ENCODE measurements at regions not wholly inside any gene's neighbourhood (a gene's known extent, or its start where the extent isn't known, plus 50 kb on each side); places are given as distances from the start of the nearest gene placed in this dataset.
A peak's percentile ranks its signal among the peaks of the same experiment; 100 is the strongest.

DNA sequence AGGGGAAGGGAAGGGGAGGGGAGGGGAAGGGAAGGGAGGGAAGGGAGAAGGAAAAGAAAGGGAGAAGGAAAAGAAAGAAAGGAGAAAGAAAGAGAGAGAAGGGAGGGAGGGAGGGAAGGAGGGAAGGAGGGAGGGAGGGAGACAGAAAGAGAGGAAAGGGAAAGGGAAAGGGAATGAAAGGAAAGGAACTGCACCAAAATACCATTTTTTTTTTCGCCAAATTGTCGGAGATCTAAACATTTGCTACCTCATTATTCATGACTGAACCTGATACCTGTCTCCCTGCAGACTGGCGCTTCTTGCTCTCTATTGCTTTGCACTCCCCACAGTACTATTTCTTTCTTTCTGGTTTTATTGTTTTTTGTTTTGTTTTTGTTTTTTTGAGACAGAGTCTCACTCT is 117.3 kb upstream of the LGSN start:
- intact Hi-C loops (cut with DNase I, micrococcal nuclease): no loop called here
- no peak for DNase-seq
- no peak for ATAC-seq

DNA sequence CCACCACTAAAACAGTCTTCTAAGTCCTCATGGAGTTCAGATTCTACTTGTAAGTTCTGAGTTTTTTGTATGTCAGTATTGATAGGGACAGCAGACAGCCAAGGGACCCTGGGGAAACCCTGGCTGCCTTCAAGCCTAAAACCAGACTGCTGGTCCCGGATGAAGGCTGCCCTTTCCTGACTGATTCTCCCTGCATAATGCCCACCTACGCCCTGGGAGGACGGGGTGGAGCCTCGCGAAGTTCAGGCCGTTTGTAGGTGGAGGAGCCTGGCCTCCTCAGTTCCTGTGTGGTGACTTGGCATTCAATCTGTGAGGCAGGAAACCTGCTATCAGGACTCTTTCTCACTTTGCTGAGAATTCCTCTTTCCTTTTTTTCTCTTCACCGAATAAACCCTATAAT is 120.3 kb upstream of the LGSN start:
- ATAC-seq (peak; percentile 88), DNase-seq (peak in 1 of 2 donors; percentile 40)
- intact Hi-C loops (cut with DNase I, micrococcal nuclease): no loop called here

DNA sequence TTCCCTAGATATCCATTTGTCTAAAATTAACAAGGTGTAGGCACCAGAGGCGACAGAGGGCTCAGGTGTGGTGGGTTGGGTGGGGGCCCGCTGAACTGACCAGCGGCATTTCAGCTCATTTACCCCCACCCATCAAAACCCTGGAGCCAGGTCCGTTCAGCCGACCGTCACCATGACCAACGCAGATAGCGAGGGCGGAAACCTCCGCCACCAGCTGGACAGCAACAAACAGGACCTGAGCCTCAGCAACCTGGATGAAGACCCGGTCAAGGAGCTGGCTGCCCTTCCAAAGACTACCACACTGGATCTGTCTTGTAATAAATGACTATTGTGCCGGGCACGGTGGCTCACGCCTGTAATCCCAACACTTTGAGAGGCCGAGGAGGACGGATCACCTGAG is 120.8 kb upstream of the LGSN start:
- intact Hi-C loops (cut with DNase I, micrococcal nuclease): no loop called here
- ATAC-seq (no peak), DNase-seq (no peak)

DNA sequence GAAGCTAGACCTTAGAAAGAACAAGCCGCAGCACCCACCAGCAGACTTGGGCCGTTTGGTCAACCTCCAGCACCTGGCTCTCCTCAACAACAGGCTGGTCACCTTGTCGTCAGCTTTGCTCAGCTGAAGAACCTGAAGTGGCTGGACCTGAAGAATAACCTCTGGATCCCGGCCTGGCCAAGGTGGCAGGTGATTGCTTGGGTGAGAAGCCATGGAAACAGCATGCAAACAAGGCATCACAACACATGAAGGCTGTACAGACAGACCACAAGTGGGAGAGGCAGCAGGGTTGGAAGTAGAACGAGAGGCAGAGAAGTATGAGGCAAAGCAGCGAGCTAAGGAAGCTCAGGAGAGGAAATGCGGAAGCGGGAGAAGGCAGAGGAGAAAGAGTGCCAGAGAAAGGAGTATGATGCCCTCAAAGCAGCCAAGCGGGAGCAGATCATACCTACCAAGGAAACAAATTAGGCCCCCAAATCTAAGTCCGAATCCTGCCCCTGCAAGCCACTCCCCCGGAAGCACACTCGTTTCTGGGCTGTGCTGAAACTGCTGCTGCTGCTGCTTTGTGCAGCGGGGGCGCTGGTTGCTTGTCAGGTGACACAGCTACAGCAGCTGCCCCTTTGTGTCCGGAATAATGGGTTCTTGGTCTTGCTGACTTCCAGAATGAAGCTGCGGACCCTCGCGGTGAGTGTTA is 121.6 kb upstream of the LGSN start:
- intact Hi-C loops (cut with DNase I, micrococcal nuclease): no loop called here
- ATAC-seq: no peak

DNA sequence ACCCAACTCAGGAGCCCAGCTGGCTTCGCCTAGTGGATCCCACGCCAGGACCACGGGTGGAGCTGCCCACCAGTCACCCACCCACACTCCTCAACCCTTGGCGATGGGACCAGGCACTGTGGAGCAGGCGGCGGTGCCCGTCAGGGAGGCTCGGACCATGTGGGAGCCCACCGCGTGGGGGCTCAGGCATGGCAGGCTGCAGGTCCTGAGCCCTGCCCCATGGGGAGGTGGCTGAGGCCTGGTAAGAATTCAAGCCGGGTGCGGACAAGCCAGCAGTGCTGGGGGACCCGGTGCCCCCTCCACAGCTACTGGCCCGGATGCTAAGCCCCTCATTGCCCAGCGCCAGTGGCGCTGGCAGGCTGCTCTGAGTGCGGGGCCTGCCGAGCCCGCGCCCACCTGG is 123.1 kb upstream of the LGSN start:
- no peak for DNase-seq
- ATAC-seq: no peak
- intact Hi-C loops (cut with DNase I, micrococcal nuclease): no loop called here

More for the DNA sequence above, 121.6 kb upstream of the LGSN start:
- DNase-seq: no peak

DNA sequence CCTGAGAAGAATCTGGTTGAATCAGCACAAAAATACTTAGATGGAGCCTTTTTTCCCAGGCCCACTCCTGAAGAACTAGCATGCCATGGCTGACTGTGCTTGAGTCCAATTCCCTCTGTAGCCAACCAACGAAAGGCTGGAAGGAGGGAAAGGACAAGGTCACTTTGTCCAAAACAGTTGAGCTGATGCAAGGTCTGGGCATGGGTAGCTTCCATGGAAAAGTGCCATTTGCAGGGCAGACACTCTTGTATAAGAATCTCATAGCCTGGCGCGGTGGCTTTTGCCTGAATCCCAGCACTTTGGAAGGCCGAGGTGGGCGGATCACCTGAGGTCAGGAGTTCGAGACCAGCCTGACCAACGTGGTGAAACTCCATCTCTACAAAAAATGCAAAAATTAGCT is 125.0 kb upstream of the LGSN start:
- no peak for ATAC-seq
- DNase-seq: no peak
- intact Hi-C loops (cut with DNase I, micrococcal nuclease): no loop called here

DNA sequence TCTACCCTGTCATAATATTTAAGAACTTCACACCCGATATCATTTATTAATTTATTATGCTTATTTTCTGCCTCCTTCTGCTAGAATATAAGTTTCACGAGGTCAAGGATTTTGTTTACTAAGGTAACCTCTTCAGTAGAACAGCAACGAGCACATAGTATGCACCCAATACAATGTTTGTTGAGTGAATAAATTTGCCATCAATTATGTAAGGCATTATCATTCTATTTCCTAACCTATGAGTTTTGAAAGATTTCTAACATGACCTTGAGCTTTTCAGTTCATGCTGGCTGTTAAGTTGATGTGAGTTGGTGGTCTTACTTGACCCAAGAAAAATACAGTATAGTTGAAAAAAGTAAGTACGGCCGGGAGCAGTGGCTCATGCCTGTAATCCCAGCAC is 125.9 kb upstream of the LOC128125822 start:
- ATAC-seq: no peak
- intact Hi-C loops (cut with DNase I, micrococcal nuclease): no loop called here
- no peak for DNase-seq

DNA sequence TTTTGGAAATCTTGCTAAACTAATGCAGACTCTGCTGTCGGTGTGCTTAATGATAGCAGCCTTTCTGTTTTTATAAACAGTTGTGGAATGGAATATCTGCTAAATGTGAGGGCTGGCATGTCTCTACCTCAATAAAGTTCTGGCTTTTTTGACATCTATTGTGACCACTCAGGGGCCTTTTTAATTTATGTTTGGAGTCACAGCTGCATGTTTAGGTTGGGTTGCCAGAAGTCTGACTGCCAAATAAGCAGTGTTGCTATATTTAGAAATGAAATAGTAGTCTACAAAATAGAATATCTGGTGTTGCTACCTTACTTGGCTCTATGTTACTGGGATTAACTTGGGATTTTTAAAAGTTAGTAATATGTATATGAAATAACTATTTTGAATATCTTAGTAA is 125.1 kb upstream of the LOC128125822 start:
- DNase-seq: no peak
- intact Hi-C loops (cut with DNase I, micrococcal nuclease): no loop called here
- ATAC-seq: no peak

DNA sequence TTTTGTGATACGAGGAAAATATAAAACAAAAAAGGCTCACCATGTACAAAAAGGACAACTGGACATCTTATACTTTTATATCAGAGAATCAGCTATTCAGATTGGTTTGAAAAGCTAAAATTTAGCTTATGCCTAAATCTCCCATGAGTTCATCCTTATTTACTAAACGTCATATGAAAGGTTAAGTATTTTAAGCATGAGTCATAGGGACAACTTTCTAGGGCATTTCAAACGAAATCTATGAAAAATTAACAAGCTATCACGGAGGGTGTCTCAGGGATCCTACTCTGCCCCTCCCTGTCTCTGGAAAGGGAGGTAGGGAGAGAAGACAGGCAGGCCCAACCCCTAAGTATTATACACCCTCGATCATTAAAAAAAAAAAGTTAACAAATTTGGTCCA is 124.1 kb upstream of the LOC128125822 start:
- DNase-seq (no peak), ATAC-seq (no peak)
- intact Hi-C loops (cut with DNase I, micrococcal nuclease): no loop called here

DNA sequence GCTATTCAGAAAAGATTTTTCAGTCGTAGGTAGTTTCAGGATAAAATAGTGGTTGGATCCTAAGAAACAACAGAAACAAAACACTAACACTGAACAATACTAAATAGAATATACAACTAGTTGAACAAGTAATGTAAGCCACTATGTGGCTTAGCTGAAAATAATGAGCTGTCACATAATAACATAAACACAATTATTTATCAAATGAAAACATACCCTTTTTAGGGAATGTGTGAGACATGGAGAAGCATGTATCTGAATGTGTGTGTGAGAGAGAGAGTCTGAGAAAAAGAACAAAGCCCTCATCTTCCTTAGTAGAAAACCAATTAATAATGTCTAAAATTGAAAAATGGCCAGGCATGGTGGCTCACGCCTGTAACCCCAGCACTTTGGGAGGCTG is 122.6 kb upstream of the LOC128125822 start:
- ATAC-seq: no peak
- intact Hi-C loops (cut with DNase I, micrococcal nuclease): no loop called here
- DNase-seq: no peak

DNA sequence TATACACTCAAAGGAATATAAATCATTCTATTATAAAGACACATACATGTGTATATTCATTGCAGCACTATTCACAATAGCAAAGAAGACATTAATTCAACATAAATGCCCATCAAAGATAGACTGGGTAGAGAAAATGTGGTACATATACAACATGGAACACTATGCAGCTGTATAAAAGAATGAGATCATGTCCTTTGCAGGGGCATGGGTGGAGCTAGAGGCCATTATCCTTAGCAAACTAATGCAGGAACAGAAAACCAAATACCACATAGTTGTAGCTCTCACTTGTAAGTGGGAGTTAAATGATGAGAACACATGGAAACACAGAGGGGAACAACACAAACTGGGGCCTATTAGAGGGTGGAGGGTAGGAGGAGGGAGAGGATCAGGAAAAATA is 121.0 kb upstream of the LOC128125822 start:
- no peak for DNase-seq
- intact Hi-C loops (cut with DNase I, micrococcal nuclease): no loop called here
- ATAC-seq: no peak

DNA sequence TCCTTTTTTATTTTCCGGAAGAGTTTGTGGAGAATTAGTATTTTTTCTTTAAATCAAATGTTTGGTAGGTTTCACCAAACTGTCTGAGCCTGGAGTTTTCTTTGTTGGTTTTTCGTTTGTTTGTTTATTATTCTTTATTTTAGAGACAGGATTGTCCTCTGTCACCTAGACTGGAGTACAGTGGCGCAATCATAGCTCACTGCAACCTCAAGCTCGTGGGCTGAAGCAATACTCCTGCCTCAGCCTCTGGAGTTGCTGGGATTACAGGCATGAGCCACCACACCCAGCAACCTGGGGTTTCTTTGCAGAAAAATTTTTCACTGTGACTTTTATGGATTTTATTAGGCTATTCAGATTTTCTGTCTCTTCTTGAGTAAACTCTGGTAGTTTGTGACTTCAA is 120.2 kb upstream of the LOC128125822 start:
- ATAC-seq: peak; percentile 95
- intact Hi-C loops (cut with DNase I, micrococcal nuclease): no loop called here
- peak; percentile 25 to 59 for DNase-seq

DNA sequence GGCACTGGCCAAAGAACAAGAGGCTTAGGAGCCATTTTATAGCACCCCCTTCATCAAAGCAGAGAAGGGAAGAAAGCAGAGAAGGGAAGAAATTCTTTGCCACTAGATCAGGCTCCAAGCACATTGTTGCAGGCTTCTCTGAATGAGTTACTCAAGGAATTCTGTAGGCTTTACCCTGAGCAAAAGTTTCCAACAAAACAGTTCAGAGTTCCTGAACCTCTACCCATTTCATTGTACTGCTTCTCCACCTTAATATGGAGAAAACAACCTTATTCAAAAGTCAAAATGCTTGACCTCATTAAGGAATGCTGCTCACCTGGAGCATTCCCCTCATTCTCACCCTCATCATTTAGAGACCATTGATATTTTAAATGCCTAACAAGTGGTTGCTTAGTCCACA is 115.5 kb upstream of the LOC128125822 start:
- intact Hi-C loops (cut with DNase I, micrococcal nuclease): no loop called here
- DNase-seq: no peak
- ATAC-seq: no peak

DNA sequence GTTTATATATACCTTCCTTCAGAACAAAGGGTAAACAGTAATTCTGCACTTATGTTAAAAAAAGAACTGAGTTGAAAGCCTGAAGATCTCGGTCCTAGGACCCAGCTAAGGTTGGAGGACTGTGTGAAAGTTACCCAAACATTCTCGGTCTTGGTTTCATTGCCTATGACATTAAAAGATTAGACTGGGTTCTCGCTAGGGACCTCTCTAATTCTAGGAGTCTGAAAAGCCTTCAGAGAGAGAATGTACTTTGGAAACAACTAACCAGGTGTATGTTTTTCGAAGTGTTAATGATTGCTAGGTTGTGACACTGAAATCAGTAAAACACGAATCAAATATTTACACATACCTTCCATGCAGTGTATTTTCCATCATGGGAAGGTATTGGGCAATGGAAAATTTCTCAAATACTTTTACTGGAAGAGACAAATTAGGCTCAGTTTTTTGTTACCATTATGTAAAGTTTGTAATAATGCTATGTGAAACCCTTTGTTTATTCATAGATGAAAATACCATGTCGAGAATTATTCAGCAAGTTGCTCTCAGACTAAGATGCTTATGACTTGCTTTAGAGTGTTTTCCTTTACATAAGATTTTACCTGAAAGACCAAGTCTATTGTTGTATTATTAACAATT is 113.7 kb upstream of the LOC128125822 start:
- no peak for DNase-seq
- ATAC-seq: peak; percentile 96
- intact Hi-C loops (cut with DNase I, micrococcal nuclease): no loop called here

DNA sequence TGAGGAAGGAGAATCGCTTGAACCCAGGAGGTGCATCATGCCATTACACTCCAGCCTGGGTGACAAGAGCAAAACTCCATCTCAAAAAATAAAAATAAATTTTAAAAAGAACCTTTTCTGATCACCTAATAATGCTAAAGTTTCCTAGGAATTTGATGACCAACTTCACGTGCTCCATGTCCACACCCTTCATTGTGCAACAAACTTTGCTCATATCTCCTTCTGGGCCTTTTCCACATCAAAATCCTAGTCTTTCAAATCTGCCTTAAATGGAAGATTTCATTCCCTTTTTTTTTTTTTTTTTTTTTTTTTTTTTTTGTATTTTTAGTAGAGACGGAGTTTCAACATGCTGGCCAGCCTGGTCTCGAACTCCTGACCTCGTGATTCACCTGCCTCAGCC is 112.5 kb upstream of the LOC128125822 start:
- intact Hi-C loops (cut with DNase I, micrococcal nuclease): no loop called here
- no peak for ATAC-seq
- DNase-seq: no peak

DNA sequence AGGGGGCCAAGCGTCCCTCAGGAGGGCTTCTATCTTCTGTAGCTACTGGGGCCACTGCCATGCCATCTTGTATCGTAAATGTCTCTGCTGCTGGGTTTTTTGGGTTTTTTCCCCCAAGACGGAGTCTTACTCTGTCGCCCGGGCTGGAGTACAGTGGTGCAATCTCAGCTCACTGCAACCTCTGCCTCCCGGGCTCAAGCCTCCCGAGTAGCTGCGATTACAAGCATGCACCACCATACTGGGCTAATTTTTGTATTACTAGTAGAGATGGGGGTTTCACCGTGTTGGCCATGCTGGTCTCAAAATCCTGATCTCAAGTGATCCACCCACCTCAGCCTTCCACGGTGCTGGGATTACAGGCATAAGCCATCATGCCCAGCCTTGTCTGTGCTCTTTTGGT is 111.3 kb upstream of the LOC128125822 start:
- intact Hi-C loops (cut with DNase I, micrococcal nuclease): no loop called here
- ATAC-seq: no peak
- no peak for DNase-seq

DNA sequence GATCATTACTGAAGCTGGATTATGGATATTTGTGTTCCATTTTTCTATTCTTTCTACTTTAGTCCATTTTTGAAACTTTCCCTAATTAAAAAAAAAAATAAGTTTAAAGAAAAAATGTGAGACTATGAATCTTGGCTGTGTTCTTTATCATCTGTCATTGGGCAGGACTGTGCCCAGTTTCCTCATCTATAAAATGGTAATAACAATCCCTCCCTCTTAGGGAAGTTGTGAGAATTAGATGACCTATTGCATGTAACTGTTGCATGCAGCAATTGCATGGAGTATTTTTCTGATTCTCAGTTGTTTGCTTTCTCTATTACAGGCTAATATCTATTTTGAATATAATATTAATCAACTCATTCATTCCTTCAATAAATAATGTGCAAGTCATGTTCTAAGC is 108.2 kb upstream of the LOC128125822 start:
- DNase-seq (no peak), ATAC-seq (peak; percentile 75)
- intact Hi-C loops (cut with DNase I, micrococcal nuclease): no loop called here

DNA sequence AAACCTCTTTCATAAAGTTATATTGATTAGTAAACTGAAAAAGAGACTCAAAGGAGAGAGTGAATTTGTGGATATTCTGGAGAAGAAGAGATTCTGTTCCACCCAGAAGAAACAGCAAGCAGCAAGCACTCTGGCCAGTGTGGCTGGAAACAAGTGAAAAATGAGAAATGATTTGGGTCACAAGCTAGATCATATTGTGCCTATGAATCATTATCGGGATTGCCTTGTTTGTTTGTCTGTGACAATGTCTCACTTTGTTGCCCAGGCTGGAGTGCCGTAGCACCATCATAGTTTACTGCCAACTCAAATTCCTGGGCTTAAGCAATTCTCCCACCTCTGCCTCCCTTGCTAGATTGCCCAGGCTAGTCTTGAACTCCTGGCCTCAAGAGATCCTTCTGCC is 106.5 kb upstream of the LOC128125822 start:
- intact Hi-C loops (cut with DNase I, micrococcal nuclease): no loop called here
- no peak for ATAC-seq
- DNase-seq: no peak

DNA sequence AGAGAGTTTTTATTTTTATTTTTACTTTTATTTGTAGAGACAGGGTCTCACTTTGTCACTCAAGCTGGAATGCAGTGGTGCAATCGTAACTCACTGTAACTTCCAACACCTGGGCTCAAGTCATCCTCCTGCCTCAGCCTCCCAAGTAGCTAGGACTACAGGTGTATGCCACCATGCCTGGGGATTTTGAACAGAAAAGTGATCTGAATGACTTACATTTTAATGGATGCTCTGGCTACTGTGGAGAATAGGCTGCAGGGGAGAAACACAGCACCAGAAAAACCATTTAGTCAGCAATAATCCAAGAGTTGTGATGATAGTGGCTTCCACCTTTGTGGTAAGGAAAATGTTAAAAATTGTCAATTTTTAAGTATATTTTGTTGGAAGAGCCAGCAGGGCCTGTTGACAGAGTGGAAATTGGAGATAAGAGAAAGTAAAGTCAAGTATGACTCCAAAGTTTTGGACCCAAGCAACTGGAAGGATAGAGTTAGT is 106.0 kb upstream of the LOC128125822 start:
- no peak for DNase-seq
- intact Hi-C loops (cut with DNase I, micrococcal nuclease): no loop called here
- no peak for ATAC-seq

DNA sequence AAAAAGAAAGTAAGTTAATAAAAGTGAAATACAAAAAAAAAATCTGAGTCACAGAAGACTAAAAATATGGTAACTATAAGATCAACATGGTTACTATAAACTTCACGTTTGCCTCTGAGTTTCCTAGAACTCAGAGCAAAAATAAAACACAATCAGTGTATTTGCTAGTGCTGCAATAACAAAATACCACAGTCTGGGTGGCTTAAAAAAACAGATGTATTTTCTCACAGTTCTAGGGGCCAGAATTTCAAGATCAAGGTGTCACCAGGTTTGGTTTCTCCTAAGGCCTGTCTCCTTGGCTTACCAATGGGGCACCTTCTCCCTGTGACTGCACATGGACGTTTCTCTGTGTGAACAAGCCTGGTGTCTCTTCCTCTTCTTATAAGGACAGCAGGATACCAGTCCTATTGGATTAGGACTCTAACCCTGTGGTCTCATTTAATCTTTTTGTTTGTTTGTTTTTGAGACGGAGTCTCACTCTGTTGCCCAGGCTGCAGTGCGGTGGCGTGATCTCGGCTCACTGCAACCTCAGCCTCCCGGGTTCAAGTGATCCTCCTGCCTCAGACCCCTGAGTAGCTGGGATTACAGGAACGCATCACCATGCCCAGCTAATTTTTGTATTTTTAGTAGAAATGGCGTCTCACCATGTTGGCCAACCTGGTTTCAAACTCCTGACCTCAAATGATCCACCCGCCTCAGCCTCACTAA is 104.9 kb upstream of the LOC128125822 start:
- DNase-seq: no peak
- ATAC-seq: no peak
- intact Hi-C loops (cut with DNase I, micrococcal nuclease): no loop called here
